ENCODE measurements at regions not wholly inside any gene's neighbourhood (a gene's known extent, or its start where the extent isn't known, plus 50 kb on each side); places are given as distances from the start of the nearest gene placed in this dataset.

DNA sequence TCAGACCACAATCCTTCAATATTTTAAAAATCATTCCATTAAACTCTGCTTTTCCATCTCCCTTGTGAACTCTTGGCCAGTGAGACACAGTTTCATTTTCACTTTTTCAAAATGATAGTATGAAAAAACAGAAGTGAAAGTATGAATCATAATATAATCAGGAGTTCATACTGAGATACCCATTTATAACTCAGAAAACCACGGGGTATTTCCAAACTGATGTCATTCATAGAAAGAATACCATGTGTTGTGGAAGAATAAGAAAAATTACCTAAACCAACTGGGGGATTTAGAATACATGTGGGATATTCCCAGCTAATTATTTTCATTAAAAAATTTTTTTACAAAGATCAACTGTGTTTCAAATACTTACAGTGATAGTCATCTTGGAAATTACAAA is 149.9 kb downstream of the MRPL39 start:
- TF ChIP-seq GATA2 (IDR thresholded peaks at IDR 0.05; ENCODE audit: low read depth, low read length) (no peak), GATA3 (IDR thresholded peaks at IDR 0.05; ENCODE audit: low read depth, low read length) (no peak)
